GM12874 (cell line): ENCODE measurements at regions not wholly inside any gene's neighbourhood (a gene's known extent, or its start where the extent isn't known, plus 50 kb on each side); places are given as distances from the start of the nearest gene placed in this dataset.

Experiments
- TF ChIP-seq, protein P1 (sequence below): IDR thresholded peaks from 2 replicates; pipeline ENCODE4 v1.5.1; 2011; ENCODE audit warnings: low read depth, mild to moderate bottlenecking, control low read depth, low read length, moderate library complexity; ENCODE audit not compliant: insufficient read depth

DNA sequence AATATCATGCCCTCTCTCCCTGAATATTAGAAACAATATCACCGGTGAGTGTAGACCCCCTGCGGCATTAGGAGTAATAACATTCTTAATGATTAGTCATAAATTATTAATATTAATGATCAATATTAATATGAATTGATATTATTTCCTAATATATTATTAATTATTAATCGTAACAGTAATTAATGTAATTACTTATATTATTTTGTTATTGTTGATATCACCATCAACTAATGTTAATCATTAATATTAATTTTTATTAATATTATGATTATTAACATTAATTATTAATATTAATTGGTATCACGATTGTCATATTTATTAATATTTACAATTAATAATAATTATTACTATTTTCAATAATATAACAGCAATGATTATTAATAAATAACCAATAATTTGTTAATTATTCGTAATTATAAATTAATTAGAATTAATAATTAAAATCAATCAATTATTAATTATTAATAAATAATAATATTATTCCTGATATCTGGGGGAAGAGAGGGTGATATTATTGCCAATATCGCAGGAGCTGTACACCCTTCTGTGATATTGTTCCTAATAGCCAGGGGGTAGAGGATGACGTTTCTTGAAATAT, 528.8 kb upstream of the PCDH20 start:
- TF ChIP-seq, protein P1, sequence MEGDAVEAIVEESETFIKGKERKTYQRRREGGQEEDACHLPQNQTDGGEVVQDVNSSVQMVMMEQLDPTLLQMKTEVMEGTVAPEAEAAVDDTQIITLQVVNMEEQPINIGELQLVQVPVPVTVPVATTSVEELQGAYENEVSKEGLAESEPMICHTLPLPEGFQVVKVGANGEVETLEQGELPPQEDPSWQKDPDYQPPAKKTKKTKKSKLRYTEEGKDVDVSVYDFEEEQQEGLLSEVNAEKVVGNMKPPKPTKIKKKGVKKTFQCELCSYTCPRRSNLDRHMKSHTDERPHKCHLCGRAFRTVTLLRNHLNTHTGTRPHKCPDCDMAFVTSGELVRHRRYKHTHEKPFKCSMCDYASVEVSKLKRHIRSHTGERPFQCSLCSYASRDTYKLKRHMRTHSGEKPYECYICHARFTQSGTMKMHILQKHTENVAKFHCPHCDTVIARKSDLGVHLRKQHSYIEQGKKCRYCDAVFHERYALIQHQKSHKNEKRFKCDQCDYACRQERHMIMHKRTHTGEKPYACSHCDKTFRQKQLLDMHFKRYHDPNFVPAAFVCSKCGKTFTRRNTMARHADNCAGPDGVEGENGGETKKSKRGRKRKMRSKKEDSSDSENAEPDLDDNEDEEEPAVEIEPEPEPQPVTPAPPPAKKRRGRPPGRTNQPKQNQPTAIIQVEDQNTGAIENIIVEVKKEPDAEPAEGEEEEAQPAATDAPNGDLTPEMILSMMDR: no peak

DNA sequence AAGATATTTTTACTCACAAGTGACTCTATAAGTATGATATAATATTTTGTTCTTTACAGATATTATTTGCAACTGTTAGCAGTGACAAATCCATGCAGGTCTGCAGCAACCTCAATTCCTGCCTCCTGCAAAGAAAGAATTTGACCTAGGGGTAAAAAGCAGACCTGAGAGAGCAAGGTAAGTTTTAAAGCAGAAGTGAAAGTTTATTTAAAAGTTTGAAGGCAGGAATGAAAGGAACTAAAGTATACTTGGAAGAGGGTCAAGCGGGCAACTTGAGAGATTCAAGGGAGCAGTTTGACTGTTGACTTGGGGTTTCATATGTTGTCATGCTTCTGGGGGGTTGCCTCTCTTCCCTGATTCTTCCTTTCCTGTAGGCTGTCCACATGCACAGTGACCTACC, 520.1 kb upstream of the PCDH20 start:
- TF ChIP-seq, protein P1: no peak

DNA sequence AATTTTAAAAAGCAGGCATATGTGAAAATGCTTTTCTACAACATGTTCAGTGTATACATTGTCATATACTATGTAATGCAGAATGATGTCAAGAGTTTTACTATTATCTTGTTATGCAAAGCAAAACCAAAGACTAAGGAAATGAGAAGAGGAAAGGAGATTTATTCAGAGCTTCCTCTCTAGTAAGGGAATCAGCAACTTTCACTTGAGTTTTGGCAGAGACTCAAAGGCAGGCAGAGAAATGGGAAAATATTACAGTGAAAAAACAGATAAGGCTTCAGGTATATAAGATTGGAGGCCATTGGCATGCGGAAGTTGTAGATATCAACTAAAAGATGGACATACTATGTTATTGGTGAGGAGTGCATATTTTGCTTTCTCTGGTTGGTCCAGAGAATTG, 512.0 kb upstream of the PCDH20 start:
- TF ChIP-seq, protein P1: no peak

DNA sequence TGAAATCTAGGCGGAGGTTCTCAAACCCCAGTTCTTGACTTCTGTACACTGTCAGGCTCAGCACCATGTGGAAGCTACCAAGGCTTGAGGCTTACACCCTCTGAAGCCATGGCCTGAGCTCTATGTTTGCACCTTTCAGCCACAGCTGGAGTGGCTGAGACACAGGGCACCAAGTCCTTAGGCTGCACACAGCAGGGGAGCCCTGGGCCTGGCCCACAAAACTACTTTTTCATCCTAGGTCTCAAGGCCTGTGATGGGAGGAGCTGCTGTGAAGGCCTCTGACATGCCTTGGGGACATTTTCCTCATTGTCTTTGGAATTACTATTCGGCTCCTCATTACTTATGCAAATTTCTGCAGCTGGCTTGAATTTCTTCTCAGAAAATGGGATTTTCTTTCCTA, 503.2 kb upstream of the PCDH20 start:
- TF ChIP-seq, protein P1: no peak

DNA sequence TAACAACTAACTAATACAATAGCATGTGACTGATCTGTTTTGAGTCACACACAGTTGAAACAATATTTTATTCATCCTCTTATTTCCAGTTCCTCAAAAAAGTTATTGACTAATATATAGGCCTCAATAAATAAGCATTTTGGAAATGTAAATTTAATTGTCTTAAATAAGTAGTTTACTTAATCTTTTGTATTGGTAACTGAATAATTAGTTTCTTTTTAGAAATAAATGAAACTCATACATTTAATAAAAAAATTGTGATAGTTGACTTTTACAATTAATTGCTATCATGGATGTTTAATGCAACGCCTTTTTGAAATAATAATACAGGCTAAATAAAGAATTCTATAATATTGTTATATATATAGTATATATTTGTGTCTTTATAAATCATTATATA, 500.8 kb upstream of the PCDH20 start:
- TF ChIP-seq, protein P1: no peak

DNA sequence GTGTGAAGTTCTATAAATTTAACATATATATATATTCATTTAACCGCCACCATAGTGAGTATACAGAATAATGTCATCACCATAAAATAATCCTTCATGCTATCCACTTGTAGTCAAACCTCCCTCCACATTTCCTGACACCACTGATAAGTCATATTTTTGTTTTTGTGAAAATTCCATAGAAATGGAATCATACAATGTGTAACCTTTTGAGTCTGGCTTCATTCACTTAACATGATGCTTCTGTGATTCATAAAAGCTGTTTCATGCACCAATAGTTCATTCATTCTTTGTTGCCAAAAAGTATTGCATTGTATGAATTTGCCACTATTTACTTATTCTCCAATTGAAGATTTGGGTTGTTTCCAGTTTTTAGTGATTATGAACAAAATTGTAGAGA, 497.5 kb upstream of the PCDH20 start:
- TF ChIP-seq, protein P1: no peak

DNA sequence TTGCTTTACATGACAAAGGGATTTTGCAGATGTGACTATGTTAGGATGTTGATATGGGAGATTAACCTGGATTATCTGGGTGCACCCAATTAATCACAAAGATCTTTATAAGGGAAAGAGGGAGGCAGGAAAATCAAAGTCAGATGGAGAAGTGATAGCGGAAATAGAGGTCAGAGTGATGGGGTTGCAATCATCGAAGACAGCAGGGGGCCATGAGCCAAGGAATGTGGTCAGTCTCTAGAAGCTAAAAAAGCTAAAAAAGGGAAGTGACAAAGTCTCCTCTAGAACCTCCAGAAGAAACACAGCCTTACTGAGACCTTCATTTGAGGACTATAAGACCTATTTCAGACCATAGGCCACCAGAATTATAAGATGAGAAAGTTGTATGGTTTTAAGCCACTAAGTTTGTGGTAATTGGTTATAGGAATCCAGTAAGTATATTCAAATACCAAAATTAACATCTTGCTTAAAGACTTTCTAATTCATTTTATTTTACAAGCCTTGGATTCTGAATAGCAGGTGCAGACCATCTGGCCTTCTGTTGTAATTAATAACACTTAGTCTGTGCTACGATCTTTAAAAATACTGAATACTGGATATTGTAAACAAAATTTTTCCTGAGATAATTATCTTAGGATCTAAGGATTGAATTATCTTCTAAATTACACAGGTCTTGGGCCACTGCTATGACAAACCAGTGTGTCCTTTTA, 493.4 kb upstream of the PCDH20 start:
- TF ChIP-seq, protein P1: no peak
